ENCODE measurements at regions not wholly inside any gene's neighbourhood (a gene's known extent, or its start where the extent isn't known, plus 50 kb on each side); places are given as distances from the start of the nearest gene placed in this dataset.

DNA sequence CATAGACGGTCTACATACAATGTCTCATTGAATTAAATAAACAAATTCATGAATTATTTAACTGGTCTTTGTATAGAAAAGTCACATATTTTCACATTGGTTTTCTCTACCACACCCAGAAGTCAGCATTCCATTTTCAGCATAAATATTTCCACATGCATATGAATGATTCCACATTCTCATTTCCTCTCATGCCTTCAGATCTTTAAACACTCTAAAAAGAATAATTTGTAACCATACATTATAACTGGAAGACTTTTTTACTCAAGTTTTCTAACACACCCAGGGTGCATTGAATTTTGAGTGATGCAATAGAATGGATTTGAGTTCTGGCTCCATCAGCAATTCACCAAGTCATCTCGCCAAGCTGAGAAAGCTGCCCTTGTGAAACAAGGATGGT lies 501.8 kb upstream of the TENM4 start:
- DNase-seq (ENCODE audit: low spot score) = no peak
- Histone ChIP-seq H3K18ac (ENCODE audit: low read length) (no peak overlapping the region), H3K36me3 (replicated peaks in 1 of 2; ENCODE audit: control insufficient read depth in 2 of 2, insufficient read depth in 2 of 2, low read length in 2 of 2) (no peaks in the 10 kb centered on the region), H3K14ac (ENCODE audit: low read length) (no peak overlapping the region), H3K4ac (ENCODE audit: low read length) (no peak overlapping the region), H2BK120ac (ENCODE audit: low read depth, low read length) (no peak overlapping the region), H4K8ac (ENCODE audit: low read depth, low read length) (no peak overlapping the region), H3K27ac (replicated peaks; ENCODE audit: low read length) (no peak overlapping the region), H2BK15ac (ENCODE audit: low read length) (no peak overlapping the region), H2BK5ac (ENCODE audit: low read length) (no peak overlapping the region), H3K9me3 (replicated peaks in 1 of 2; ENCODE audit: control insufficient read depth in 2 of 2, insufficient read depth in 1 of 2, low read depth in 1 of 2, low read length in 2 of 2) (no peaks in the 10 kb centered on the region), H3K9ac (ENCODE audit: low read depth, low read length, poor library complexity) (no peak overlapping the region), H4K91ac (ENCODE audit: low read depth, low read length, poor library complexity) (no peak overlapping the region), H3K4me2 (ENCODE audit: insufficient read depth, low read length, poor library complexity, severe bottlenecking) (no peak overlapping the region), H2AK5ac (ENCODE audit: low read depth, low read length) (no peak overlapping the region), H3K27me3 (ENCODE audit: control insufficient read depth in 3 of 3, insufficient read depth in 3 of 3, low read depth in 1 of 3, low read length in 3 of 3) (no peaks in the 10 kb centered on the region), H3K79me1 (ENCODE audit: low read depth, low read length) (no peaks in the 10 kb centered on the region), H2AFZ (ENCODE audit: low read length) (no peak overlapping the region), H3K4me3 (ENCODE audit: low read length in 2 of 2) (no peak overlapping the region), H3K23ac (ENCODE audit: low read depth, low read length, poor library complexity) (no peak overlapping the region), H2BK12ac (ENCODE audit: low read length) (no peak overlapping the region), H3K4me1 (ENCODE audit: control insufficient read depth in 2 of 2, insufficient read depth in 1 of 2, low read depth in 1 of 2, low read length in 2 of 2) (peaks cover 0 to 2% of the 10 kb centered on the region in 2 donors)
- no CpG with 5 or more reads among the region's 2 CpGs for WGBS, 2 donors (ENCODE audit: extremely low coverage in 2 of 2, insufficient read length in 2 of 2, insufficient replicate concordance in 1 of 2)

DNA sequence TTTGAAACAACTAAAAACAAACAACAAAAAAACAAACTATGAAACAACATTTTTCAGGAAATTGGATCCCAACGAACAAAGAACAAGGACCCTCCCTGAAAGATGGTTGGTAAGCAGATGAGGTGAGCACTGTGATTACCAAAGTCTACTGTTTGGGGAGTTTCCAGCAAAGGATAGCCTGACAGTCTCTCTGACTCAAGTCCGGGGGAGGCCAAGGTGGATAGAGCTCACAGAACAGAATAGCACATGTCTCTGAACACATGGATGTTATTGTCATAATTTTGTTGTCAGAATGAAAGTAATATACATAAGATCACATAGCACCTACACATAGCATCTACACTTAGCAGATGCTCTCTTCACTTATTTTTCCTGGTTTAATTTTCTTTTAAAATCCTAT lies 501.3 kb upstream of the TENM4 start:
- H3K79me1 ChIP-seq (ENCODE audit: low read depth, low read length) = no peaks in the 10 kb centered on the region
- no peak overlapping the region for H2BK12ac ChIP-seq (ENCODE audit: low read length)
- DNase-seq (ENCODE audit: low spot score) = no peak
- no peak overlapping the region for H3K23ac ChIP-seq (ENCODE audit: low read depth, low read length, poor library complexity)
- H2BK120ac ChIP-seq (ENCODE audit: low read depth, low read length) = no peak overlapping the region
- H3K36me3 ChIP-seq (replicated peaks in 1 of 2; ENCODE audit: control insufficient read depth in 2 of 2, insufficient read depth in 2 of 2, low read length in 2 of 2) = no peaks in the 10 kb centered on the region
- peaks cover 0 to 2% of the 10 kb centered on the region in 2 donors for H3K4me1 ChIP-seq (ENCODE audit: control insufficient read depth in 2 of 2, insufficient read depth in 1 of 2, low read depth in 1 of 2, low read length in 2 of 2)
- no peaks in the 10 kb centered on the region for H3K27me3 ChIP-seq (ENCODE audit: control insufficient read depth in 3 of 3, insufficient read depth in 3 of 3, low read depth in 1 of 3, low read length in 3 of 3)
- no peaks in the 10 kb centered on the region for H3K9me3 ChIP-seq (replicated peaks in 1 of 2; ENCODE audit: control insufficient read depth in 2 of 2, insufficient read depth in 1 of 2, low read depth in 1 of 2, low read length in 2 of 2)
- no peak overlapping the region for H2AK5ac ChIP-seq (ENCODE audit: low read depth, low read length)
- no peak overlapping the region for H3K9ac ChIP-seq (ENCODE audit: low read depth, low read length, poor library complexity)
- no peak overlapping the region for H3K4me3 ChIP-seq (ENCODE audit: low read length in 2 of 2)
- no peak overlapping the region for H2BK15ac ChIP-seq (ENCODE audit: low read length)
- no peak overlapping the region for H3K27ac ChIP-seq (replicated peaks; ENCODE audit: low read length)
- H3K4me2 ChIP-seq (ENCODE audit: insufficient read depth, low read length, poor library complexity, severe bottlenecking) = no peak overlapping the region
- WGBS, 2 donors (ENCODE audit: extremely low coverage in 2 of 2, insufficient read length in 2 of 2, insufficient replicate concordance in 1 of 2) = no CpG with 5 or more reads among the region's 2 CpGs
- no peak overlapping the region for H4K8ac ChIP-seq (ENCODE audit: low read depth, low read length)
- no peak overlapping the region for H2BK5ac ChIP-seq (ENCODE audit: low read length)
- no peak overlapping the region for H4K91ac ChIP-seq (ENCODE audit: low read depth, low read length, poor library complexity)
- H3K18ac ChIP-seq (ENCODE audit: low read length) = no peak overlapping the region
- no peak overlapping the region for H2AFZ ChIP-seq (ENCODE audit: low read length)
- no peak overlapping the region for H3K4ac ChIP-seq (ENCODE audit: low read length)
- no peak overlapping the region for H3K14ac ChIP-seq (ENCODE audit: low read length)

DNA sequence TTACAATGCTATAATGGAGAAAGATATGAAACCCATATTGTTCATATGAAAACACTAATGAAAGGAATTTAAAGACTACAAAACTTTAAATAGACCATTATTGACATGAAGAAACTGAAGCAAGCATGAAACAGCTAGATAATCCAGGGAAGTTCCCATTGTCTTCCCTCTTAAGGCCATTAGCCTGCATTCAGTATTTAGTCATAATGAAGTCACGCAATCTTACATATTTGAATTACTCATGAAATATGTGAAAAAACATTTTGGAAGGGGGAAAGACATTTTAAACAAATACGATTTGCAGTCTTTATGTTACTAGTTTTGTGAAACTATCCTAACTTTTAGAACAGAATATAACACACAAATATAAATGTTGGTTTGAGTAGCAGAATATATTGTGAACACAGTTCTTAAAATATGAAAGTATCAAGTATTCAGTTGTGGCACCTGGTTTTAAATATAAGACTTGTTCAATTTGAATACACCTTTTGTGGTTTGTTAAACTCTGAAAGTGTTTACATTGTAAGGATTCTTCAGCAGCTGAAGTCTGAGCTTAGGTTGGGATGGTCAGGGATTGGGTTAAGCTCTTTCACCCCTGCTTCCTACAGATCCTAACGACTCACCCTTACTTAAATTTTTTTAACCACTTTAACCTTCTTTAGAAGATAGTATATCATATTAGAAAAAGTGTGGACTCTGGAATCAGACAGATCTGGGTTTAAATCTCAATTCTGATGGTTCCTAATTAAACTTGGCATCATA lies 500.3 kb upstream of the TENM4 start:
- H3K4me2 ChIP-seq (ENCODE audit: insufficient read depth, low read length, poor library complexity, severe bottlenecking) = no peak overlapping the region

DNA sequence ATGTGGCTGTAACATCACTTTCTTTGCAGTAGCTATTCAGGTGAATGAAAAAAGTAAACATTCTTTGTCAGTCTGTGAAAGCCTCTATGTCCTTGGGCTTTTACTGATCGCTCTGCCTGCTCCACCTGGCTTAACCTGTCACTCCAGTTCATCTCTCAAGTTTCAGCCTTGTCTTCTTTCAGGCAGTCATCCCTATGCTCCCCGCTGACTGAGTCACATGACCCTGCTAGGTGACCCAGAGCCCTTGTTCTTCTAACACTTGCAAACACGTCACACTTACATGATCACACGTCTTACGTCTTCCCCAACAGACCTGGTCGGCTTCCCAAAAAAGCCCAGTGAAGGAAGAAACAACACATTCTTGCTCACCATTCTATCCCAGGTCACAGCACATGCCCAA lies 499.3 kb upstream of the TENM4 start:
- Histone ChIP-seq H3K4me3 (ENCODE audit: low read length in 2 of 2) (no peak overlapping the region), H2BK15ac (ENCODE audit: low read length) (no peak overlapping the region)

More for the DNA sequence above, 500.3 kb upstream of the TENM4 start:
- no peak for DNase-seq (ENCODE audit: low spot score)
- no CpG with 5 or more reads among the region's 3 CpGs for WGBS, 2 donors (ENCODE audit: extremely low coverage in 2 of 2, insufficient read length in 2 of 2, insufficient replicate concordance in 1 of 2)
- Histone ChIP-seq H4K8ac (ENCODE audit: low read depth, low read length) (no peak overlapping the region), H3K27me3 (ENCODE audit: control insufficient read depth in 3 of 3, insufficient read depth in 3 of 3, low read depth in 1 of 3, low read length in 3 of 3) (no peaks in the 10 kb centered on the region), H3K9me3 (replicated peaks in 1 of 2; ENCODE audit: control insufficient read depth in 2 of 2, insufficient read depth in 1 of 2, low read depth in 1 of 2, low read length in 2 of 2) (no peaks in the 10 kb centered on the region), H2BK12ac (ENCODE audit: low read length) (no peak overlapping the region), H3K27ac (replicated peaks; ENCODE audit: low read length) (no peak overlapping the region), H2BK120ac (ENCODE audit: low read depth, low read length) (no peak overlapping the region), H3K4me1 (ENCODE audit: control insufficient read depth in 2 of 2, insufficient read depth in 1 of 2, low read depth in 1 of 2, low read length in 2 of 2) (peaks cover 0 to 2% of the 10 kb centered on the region in 2 donors), H3K79me1 (ENCODE audit: low read depth, low read length) (no peaks in the 10 kb centered on the region), H3K9ac (ENCODE audit: low read depth, low read length, poor library complexity) (no peak overlapping the region), H3K36me3 (replicated peaks in 1 of 2; ENCODE audit: control insufficient read depth in 2 of 2, insufficient read depth in 2 of 2, low read length in 2 of 2) (no peaks in the 10 kb centered on the region), H2AFZ (ENCODE audit: low read length) (no peak overlapping the region), H3K14ac (ENCODE audit: low read length) (no peak overlapping the region), H2BK5ac (ENCODE audit: low read length) (no peak overlapping the region), H3K18ac (ENCODE audit: low read length) (no peak overlapping the region), H2BK15ac (ENCODE audit: low read length) (no peak overlapping the region), H3K4me3 (ENCODE audit: low read length in 2 of 2) (no peak overlapping the region), H3K23ac (ENCODE audit: low read depth, low read length, poor library complexity) (no peak overlapping the region), H2AK5ac (ENCODE audit: low read depth, low read length) (no peak overlapping the region), H4K91ac (ENCODE audit: low read depth, low read length, poor library complexity) (no peak overlapping the region), H3K4ac (ENCODE audit: low read length) (no peak overlapping the region)

More for the DNA sequence above, 499.3 kb upstream of the TENM4 start:
- Histone ChIP-seq H3K36me3 (replicated peaks in 1 of 2; ENCODE audit: control insufficient read depth in 2 of 2, insufficient read depth in 2 of 2, low read length in 2 of 2) (no peaks in the 10 kb centered on the region), H2AK5ac (ENCODE audit: low read depth, low read length) (no peak overlapping the region), H3K9me3 (replicated peaks in 1 of 2; ENCODE audit: control insufficient read depth in 2 of 2, insufficient read depth in 1 of 2, low read depth in 1 of 2, low read length in 2 of 2) (no peaks in the 10 kb centered on the region), H3K14ac (ENCODE audit: low read length) (no peak overlapping the region), H3K4me1 (ENCODE audit: control insufficient read depth in 2 of 2, insufficient read depth in 1 of 2, low read depth in 1 of 2, low read length in 2 of 2) (peaks cover 0 to 3% of the 10 kb centered on the region in 2 donors), H2BK120ac (ENCODE audit: low read depth, low read length) (no peak overlapping the region), H2BK5ac (ENCODE audit: low read length) (no peak overlapping the region), H3K27ac (replicated peaks; ENCODE audit: low read length) (no peak overlapping the region), H4K8ac (ENCODE audit: low read depth, low read length) (no peak overlapping the region), H3K9ac (ENCODE audit: low read depth, low read length, poor library complexity) (no peak overlapping the region), H3K27me3 (ENCODE audit: control insufficient read depth in 3 of 3, insufficient read depth in 3 of 3, low read depth in 1 of 3, low read length in 3 of 3) (no peaks in the 10 kb centered on the region), H3K4ac (ENCODE audit: low read length) (no peak overlapping the region), H4K91ac (ENCODE audit: low read depth, low read length, poor library complexity) (no peak overlapping the region), H3K18ac (ENCODE audit: low read length) (no peak overlapping the region), H2BK12ac (ENCODE audit: low read length) (no peak overlapping the region), H2AFZ (ENCODE audit: low read length) (no peak overlapping the region), H3K79me1 (ENCODE audit: low read depth, low read length) (no peaks in the 10 kb centered on the region), H3K4me2 (ENCODE audit: insufficient read depth, low read length, poor library complexity, severe bottlenecking) (no peak overlapping the region), H3K23ac (ENCODE audit: low read depth, low read length, poor library complexity) (no peak overlapping the region)
- no CpG with 5 or more reads among the region's 6 CpGs for WGBS, 2 donors (ENCODE audit: extremely low coverage in 2 of 2, insufficient read length in 2 of 2, insufficient replicate concordance in 1 of 2)
- no peak for DNase-seq (ENCODE audit: low spot score)
